ENCODE measurements at regions not wholly inside any gene's neighbourhood (a gene's known extent, or its start where the extent isn't known, plus 50 kb on each side); places are given as distances from the start of the nearest gene placed in this dataset.

- H3K4me3 ChIP-seq: no peak overlapping the region
- no peaks in the 10 kb centered on the region for H3K27me3 ChIP-seq
- no peaks in the 10 kb centered on the region for H3K4me1 ChIP-seq
- H3K9me3 ChIP-seq: no peaks in the 10 kb centered on the region
- no peak overlapping the region for H3K27ac ChIP-seq
- no peak for DNase-seq
- intact Hi-C loops (cut with DNase I): no loop called here
- TF ChIP-seq CTCF (IDR thresholded peaks at IDR 0.05): no peak
- ATAC-seq: peak; percentile 40
- H3K36me3 ChIP-seq: no peaks in the 10 kb centered on the region
Measured at GRCh38 chr5:112684737-112685136, 52.9 kb upstream of the APC start.

- no peaks in the 10 kb centered on the region for H3K36me3 ChIP-seq
- H3K27ac ChIP-seq: peak overlapping the region in 1 of 2 donors; percentile 5
- ATAC-seq: no peak
- no peaks in the 10 kb centered on the region for H3K27me3 ChIP-seq
- intact Hi-C loops (cut with DNase I): no loop called here
- H3K9me3 ChIP-seq: no peaks in the 10 kb centered on the region
- H3K4me1 ChIP-seq: no peaks in the 10 kb centered on the region
- H3K4me3 ChIP-seq: no peak overlapping the region
- TF ChIP-seq CTCF (IDR thresholded peaks at IDR 0.05): no peak
- no peak for DNase-seq
Measured at GRCh38 chr5:112685386-112685785, 52.3 kb upstream of the APC start.

GRCh38 chr5:112685931-112686330, 51.8 kb upstream of the APC start:
- TF ChIP-seq CTCF (IDR thresholded peaks at IDR 0.05): no peak
- ATAC-seq (no peak), DNase-seq (no peak)
- no peaks in the 10 kb centered on the region for H3K9me3 ChIP-seq
- intact Hi-C loops (cut with DNase I): no loop called here
- H3K4me1 ChIP-seq: no peaks in the 10 kb centered on the region
- no peak overlapping the region for H3K27ac ChIP-seq
- H3K27me3 ChIP-seq: no peaks in the 10 kb centered on the region
- no peak overlapping the region for H3K4me3 ChIP-seq
- no peaks in the 10 kb centered on the region for H3K36me3 ChIP-seq

- no peak overlapping the region for H3K27ac ChIP-seq
- H3K4me3 ChIP-seq: no peak overlapping the region
- no peaks in the 10 kb centered on the region for H3K27me3 ChIP-seq
- H3K4me1 ChIP-seq: no peaks in the 10 kb centered on the region
- no peak for ATAC-seq
- no peak for TF ChIP-seq CTCF (IDR thresholded peaks at IDR 0.05)
- no peak for DNase-seq
- H3K36me3 ChIP-seq: no peaks in the 10 kb centered on the region
- H3K9me3 ChIP-seq: no peaks in the 10 kb centered on the region
- intact Hi-C loops (cut with DNase I): no loop called here
Measured at GRCh38 chr5:112686675-112687074, 51.0 kb upstream of the APC start.

GRCh38 chr5:112687306-112687705, 50.4 kb upstream of the APC start:
- H3K4me1 ChIP-seq: no peaks in the 10 kb centered on the region
- no peak overlapping the region for H3K27ac ChIP-seq
- no peak for DNase-seq
- intact Hi-C loops (cut with DNase I): no loop called here
- no peak for ATAC-seq
- no peaks in the 10 kb centered on the region for H3K9me3 ChIP-seq
- TF ChIP-seq CTCF (IDR thresholded peaks at IDR 0.05): no peak
- no peaks in the 10 kb centered on the region for H3K36me3 ChIP-seq
- no peak overlapping the region for H3K4me3 ChIP-seq
- no peaks in the 10 kb centered on the region for H3K27me3 ChIP-seq

Measured in left lung (tissue), 4 donors.